Psoas muscle (tissue), 7 donors: ENCODE measurements at regions not wholly inside any gene's neighbourhood (a gene's known extent, or its start where the extent isn't known, plus 50 kb on each side); places are given as distances from the start of the nearest gene placed in this dataset.

Experiments
- ATAC-seq, 4 donors: fragments of 200-7000 bp; cut with Tn5 transposase; one replicate each; pipeline ENCODE4 v1.9.1; 2020; ENCODE audit warnings: moderate library complexity in 3 of 4, mild to moderate bottlenecking in 2 of 4
- DNase-seq, 2 donors: peaks; one replicate each; pipeline ENCODE4 v3.0.0-alpha.2; 2020
- H3K27ac ChIP-seq: fragments of 200-600 bp; one replicate; pipeline ENCODE4 v1.8.0; 2022
- H3K27me3 ChIP-seq, 3 donors: fragments of 200-600 bp in 1 of 3; one replicate each; pipeline versions ENCODE4 v1.6.1 to v1.8.0; 2013 to 2022; ENCODE audit warnings: low read length in 2 of 3, mild to moderate bottlenecking in 2 of 3, moderate library complexity in 1 of 3; ENCODE audit not compliant: insufficient read depth in 3 of 3
- H3K36me3 ChIP-seq, 2 donors: fragments of 200-600 bp in 1 of 2; one replicate each; pipeline versions ENCODE4 v1.6.1 to v1.8.0; 2013 to 2022; ENCODE audit warnings: low read depth in 1 of 2, mild to moderate bottlenecking in 1 of 2, moderate library complexity in 1 of 2; ENCODE audit not compliant: insufficient read depth in 1 of 2
- H3K4me1 ChIP-seq: fragments of 200-600 bp; one replicate; pipeline ENCODE4 v1.8.0; 2022
- H3K4me3 ChIP-seq: fragments of 200-600 bp; one replicate; pipeline ENCODE4 v1.8.0; 2022; ENCODE audit warnings: mild to moderate bottlenecking
- H3K9me3 ChIP-seq: fragments of 200-600 bp; one replicate; pipeline ENCODE4 v1.8.0; 2022
- CTCF ChIP-seq: fragments of 200-600 bp; IDR thresholded peaks from one replicate; pipeline ENCODE4 v1.8.0; 2022; ENCODE audit warnings: antibody characterized with exemption
- WGBS, 3 donors: extraction: QIAGEN DNeasy Blood & Tissue Kit; methylation state at CpG; one replicate each; pipeline versions ENCODE4 v1.1.6 to v1.1.7; 2013; 5-methylcytosine and 5-hydroxymethylcytosine counted together
- intact Hi-C, 2 donors: fragments of 100-400 bp; cut with DNase I; formaldehyde crosslinking; loops; one replicate each; pipeline versions ENCODE4 v1.11.0 to v1.14.2; 2022
- donor health status: healthy with polysubstance abuse.
- donor health status: DM: no; HTN: no; CAD: no; lungs with moderate emphysema.
- donor health status: Bipolar disorder and iron deficiency.
- donor health status: healthy.
- donor health status: DM: yes; HTN: yes; CAD: no.
- donor health status: DM: no; HTN: no; CAD: no.
- donor health status: DM: yes; HTN: yes; CAD: no.

GRCh38 chr21:16740511-16740910 lies 772.3 kb upstream of the CXADR start:
- Histone ChIP-seq H3K4me1 (no peaks in the 10 kb centered on the region), H3K27me3 (no peaks in the 10 kb centered on the region), H3K4me3 (no peak overlapping the region), H3K36me3 (no peaks in the 10 kb centered on the region), H3K27ac (no peak overlapping the region), H3K9me3 (no peaks in the 10 kb centered on the region)
- intact Hi-C loops: no loop called here
- no peak for ATAC-seq
- DNase-seq: no peak
- no peak for TF ChIP-seq CTCF
- 28 to 43% (median 41%) methylated on average over 8 of the region's 8 CpGs for WGBS, 3 donors

DNA sequence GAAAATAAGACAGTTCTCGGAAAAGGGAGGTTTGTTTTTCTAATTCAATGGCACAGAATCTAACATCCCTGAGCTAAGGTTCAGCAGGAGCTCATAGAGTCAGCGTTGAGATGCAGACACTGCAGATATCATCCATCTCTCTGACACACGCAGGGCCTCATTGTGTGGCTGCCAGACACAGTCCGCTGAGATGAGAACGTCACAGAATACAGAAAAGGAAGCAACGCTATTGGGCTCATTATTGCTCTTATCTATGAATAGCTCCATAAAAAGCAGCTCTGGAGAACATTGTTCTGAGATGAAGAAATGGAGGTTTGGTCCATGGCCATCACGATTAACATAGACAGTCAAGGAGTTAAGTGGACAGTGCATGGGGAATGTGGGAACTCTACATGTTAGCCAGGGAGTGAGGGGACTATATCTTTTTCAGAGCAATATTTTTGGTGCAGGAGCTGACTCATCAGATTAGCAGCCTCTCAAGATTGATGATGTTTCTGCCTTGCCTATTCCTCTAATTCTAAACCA lies 771.6 kb upstream of the CXADR start:
- intact Hi-C loops: no loop called here
- H3K36me3 ChIP-seq: no peaks in the 10 kb centered on the region
- H3K9me3 ChIP-seq: no peaks in the 10 kb centered on the region
- ATAC-seq (no peak), DNase-seq (no peak)
- no peak overlapping the region for H3K27ac ChIP-seq
- H3K4me3 ChIP-seq: no peak overlapping the region
- WGBS, 3 donors: 32 to 44% (median 41%) methylated on average over 7 of the region's 7 CpGs
- no peaks in the 10 kb centered on the region for H3K4me1 ChIP-seq
- H3K27me3 ChIP-seq: no peaks in the 10 kb centered on the region
- TF ChIP-seq CTCF: no peak

DNA sequence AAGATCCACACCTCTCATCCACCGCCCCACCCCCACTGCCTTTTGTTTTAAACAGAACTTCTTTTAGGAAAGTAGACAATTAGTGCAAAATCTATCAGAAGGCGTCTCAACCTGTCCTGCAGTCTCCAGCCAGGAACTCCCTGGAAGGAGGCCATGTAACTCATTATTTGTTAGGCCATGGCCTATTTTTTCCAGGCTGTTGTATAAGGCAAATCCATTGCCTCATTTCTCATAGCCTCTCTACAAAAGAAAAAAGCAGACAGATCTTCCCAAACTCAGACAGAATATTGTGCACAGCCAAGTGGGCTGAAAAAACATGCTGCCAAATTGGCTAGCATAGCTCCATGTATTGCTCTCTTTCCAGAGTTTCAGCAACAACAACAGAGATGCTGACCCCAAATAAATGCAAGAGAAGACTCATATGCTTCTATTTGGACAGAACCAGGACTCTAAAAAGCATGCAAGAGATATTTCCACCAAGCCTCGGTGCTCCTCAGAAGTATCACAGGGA lies 770.7 kb upstream of the CXADR start:
- ATAC-seq (peak in 1 of 4 donors; percentile 21), DNase-seq (peak in 1 of 2 donors; percentile 15)
- no peaks in the 10 kb centered on the region for H3K4me1 ChIP-seq
- intact Hi-C loops: no loop called here
- no peaks in the 10 kb centered on the region for H3K9me3 ChIP-seq
- no peak overlapping the region for H3K27ac ChIP-seq
- no peak overlapping the region for H3K4me3 ChIP-seq
- H3K36me3 ChIP-seq: no peaks in the 10 kb centered on the region
- 25 to 63% (median 61%) methylated on average over 3 of the region's 3 CpGs for whole genome bisulfite sequencing, 3 donors
- no peak for TF ChIP-seq CTCF
- no peaks in the 10 kb centered on the region for H3K27me3 ChIP-seq

- no peak for TF ChIP-seq CTCF
- intact Hi-C loops: no loop called here
- Histone ChIP-seq H3K9me3 (no peaks in the 10 kb centered on the region), H3K27ac (no peak overlapping the region), H3K36me3 (no peaks in the 10 kb centered on the region), H3K27me3 (no peaks in the 10 kb centered on the region), H3K4me1 (no peaks in the 10 kb centered on the region), H3K4me3 (no peak overlapping the region)
- no peak for DNase-seq
- WGBS, 3 donors: 81 to 86% (median 86%) methylated on average over 5 of the region's 5 CpGs
- no peak for ATAC-seq
Measured at GRCh38 chr21:16742741-16743140, 770.1 kb upstream of the CXADR start.

- WGBS, 3 donors: 84 to 100% (median 89%) methylated on average over 1 of the region's 1 CpG
- no peak overlapping the region for H3K27ac ChIP-seq
- intact Hi-C loops: no loop called here
- no peaks in the 10 kb centered on the region for H3K36me3 ChIP-seq
- DNase-seq (no peak), ATAC-seq (no peak)
- H3K9me3 ChIP-seq: no peaks in the 10 kb centered on the region
- H3K4me1 ChIP-seq: no peaks in the 10 kb centered on the region
- TF ChIP-seq CTCF: no peak
- H3K27me3 ChIP-seq: no peaks in the 10 kb centered on the region
- no peak overlapping the region for H3K4me3 ChIP-seq
Measured at GRCh38 chr21:16743317-16743716, 769.5 kb upstream of the CXADR start.
